A673 (cell line): ENCODE measurements at regions not wholly inside any gene's neighbourhood (a gene's known extent, or its start where the extent isn't known, plus 50 kb on each side); places are given as distances from the start of the nearest gene placed in this dataset.

Source experiments
- BruUV-seq: library from RNA; stranded (reverse); fragments of 400-500 nt; replicated peaks from 2 replicates; lab custom pipeline; 2021; lab: Mats Ljungman, UMichigan
- CTCF ChIA-PET: fragments of 300-600 bp; sonication (Branson Sonifier 250); formaldehyde crosslinking; loops from one replicate; lab custom pipeline; 2022; ENCODE audit warnings: antibody characterized with exemption; lab: Charles Lee
- POLR2A ChIA-PET: fragments of 300-600 bp; sonication (Branson Sonifier 250); formaldehyde crosslinking; loops from one replicate; lab custom pipeline; 2022; ENCODE audit warnings: antibody characterized with exemption; ENCODE audit not compliant: low non-redundant PET; lab: Charles Lee
- DNase-seq: peaks from one replicate; pipeline ENCODE4 v3.0.0-alpha.2; 2015; ENCODE audit warnings: low spot score
- H3K27ac ChIP-seq: fragments of 200-600 bp; sonication (generic); 2 replicates; pipeline ENCODE4 v1.5.1; 2016; ENCODE audit warnings: mixed run types, low read depth, mild to moderate bottlenecking, mixed read lengths, antibody characterized with exemption, low read length; ENCODE audit not compliant: poor library complexity, severe bottlenecking
- H3K27me3 ChIP-seq: fragments of 200-600 bp; sonication (generic); replicated peaks from 2 replicates; pipeline ENCODE4 v1.6.1; 2017; ENCODE audit warnings: mixed run types, low read depth, mild to moderate bottlenecking, mixed read lengths, antibody characterized with exemption, low read length; ENCODE audit not compliant: insufficient read depth, poor library complexity
- H3K36me3 ChIP-seq: fragments of 200-600 bp; sonication (generic); 2 replicates; pipeline ENCODE4 v1.6.1; 2016; ENCODE audit warnings: mixed run types, mild to moderate bottlenecking, mixed read lengths, antibody characterized with exemption, low read length; ENCODE audit not compliant: insufficient read depth, poor library complexity, severe bottlenecking
- H3K4me1 ChIP-seq: fragments of 200-600 bp; sonication (generic); 2 replicates; pipeline ENCODE4 v1.6.1; 2017; ENCODE audit warnings: mixed run types, mild to moderate bottlenecking, mixed read lengths, antibody characterized with exemption, low read length; ENCODE audit not compliant: insufficient read depth, poor library complexity, severe bottlenecking
- H3K4me3 ChIP-seq: fragments of 200-600 bp; sonication (generic); 2 replicates; pipeline ENCODE4 v1.5.1; 2016; ENCODE audit warnings: low read depth, mixed run types, mild to moderate bottlenecking, mixed read lengths, low read length; ENCODE audit not compliant: poor library complexity, severe bottlenecking
- H3K9me3 ChIP-seq: fragments of 200-600 bp; sonication (generic); 2 replicates; pipeline ENCODE4 v1.6.1; 2016; ENCODE audit warnings: mixed run types, low read depth, mild to moderate bottlenecking, mixed read lengths, antibody characterized with exemption, low read length; ENCODE audit not compliant: poor library complexity, severe bottlenecking
- CTCF ChIP-seq: fragments of 300-800, 200-600 bp; sonication (generic); conservative IDR thresholded peaks from 2 replicates; pipeline ENCODE4 v1.5.1; 2017; ENCODE audit warnings: low read depth, mild to moderate bottlenecking, antibody characterized with exemption, low read length, moderate library complexity, mixed read lengths
- EZH2 ChIP-seq: fragments of 200-600 bp; sonication (generic); IDR thresholded peaks from 2 replicates; pipeline ENCODE4 v1.6.1; 2017; ENCODE audit warnings: borderline replicate concordance, low read depth, mild to moderate bottlenecking, mixed read lengths, antibody characterized with exemption, low read length; ENCODE audit not compliant: poor library complexity, severe bottlenecking
- intact Hi-C: fragments of 100-400 bp; cut with micrococcal nuclease; formaldehyde crosslinking; loops from one replicate; pipeline ENCODE4 v1.10.0; 2022; ENCODE audit not compliant: unreplicated experiment

GRCh38 chr4:14284578-14284977 is 657.1 kb upstream of the BOD1L1 start:
- Histone ChIP-seq H3K4me3 (no peak overlapping the region), H3K27me3 (no peaks in the 10 kb centered on the region), H3K9me3 (no peaks in the 10 kb centered on the region), H3K4me1 (no peaks in the 10 kb centered on the region), H3K27ac (no peak overlapping the region), H3K36me3 (no peaks in the 10 kb centered on the region)
- TF ChIP-seq EZH2, result no peak
- TF ChIP-seq CTCF, result no peak
- DNase-seq, result no peak
- ChIA-PET CTCF (no interaction called here), POLR2A (no interaction called here)
- intact Hi-C loops, result no loop called here
- no TSS peak for BruUV-seq

- Histone ChIP-seq H3K4me1 (no peaks in the 10 kb centered on the region), H3K27me3 (no peaks in the 10 kb centered on the region), H3K4me3 (no peak overlapping the region), H3K36me3 (no peaks in the 10 kb centered on the region), H3K27ac (no peak overlapping the region), H3K9me3 (no peaks in the 10 kb centered on the region)
- intact Hi-C loops, result no loop called here
- ChIA-PET CTCF (no interaction called here), POLR2A (no interaction called here)
- no peak for TF ChIP-seq EZH2
- TF ChIP-seq CTCF, result no peak
- BruUV-seq, result no TSS peak
- no peak for DNase-seq
These were observed 662.2 kb upstream of the BOD1L1 start for GRCh38 chr4:14289708-14290107.

GRCh38 chr4:14293582-14293981 is 666.1 kb upstream of the BOD1L1 start:
- Histone ChIP-seq H3K4me1 (no peaks in the 10 kb centered on the region), H3K4me3 (no peak overlapping the region), H3K27ac (no peak overlapping the region), H3K36me3 (no peaks in the 10 kb centered on the region), H3K27me3 (no peaks in the 10 kb centered on the region), H3K9me3 (no peaks in the 10 kb centered on the region)
- CTCF ChIA-PET, result no interaction called here
- POLR2A ChIA-PET, result no interaction called here
- DNase-seq, result no peak
- TF ChIP-seq EZH2 (no peak), CTCF (no peak)
- no TSS peak for BruUV-seq
- intact Hi-C loops, result no loop called here
